Gastrocnemius medialis (tissue), 4 donors: ENCODE measurements at regions not wholly inside any gene's neighbourhood (a gene's known extent, or its start where the extent isn't known, plus 50 kb on each side); places are given as distances from the start of the nearest gene placed in this dataset.

Source experiments
- ATAC-seq, 2 donors: fragments of 150-250 bp; one replicate each; pipeline ENCODE4 v1.9.1; 2016
- DNase-seq, 2 donors: peaks; one replicate each; pipeline ENCODE4 v3.0.0-alpha.2; 2019
- H3K27ac ChIP-seq, 4 donors: fragments of 200-600 bp; sonication (generic); 1 replicate in 1 of 4; 2 replicates in 3 of 4; pipeline ENCODE4 v1.5.1; 2016 to 2018; ENCODE audit warnings: mild to moderate bottlenecking in 2 of 4, moderate library complexity in 1 of 4
- H3K27me3 ChIP-seq, 3 donors: fragments of 200-600 bp; sonication (generic) in 2 of 3; 1 replicate in 1 of 3; 2 replicates in 2 of 3; pipeline versions ENCODE4 v1.5.1 to v1.6.0; 2016 to 2019; ENCODE audit warnings: mild to moderate bottlenecking in 1 of 3, moderate library complexity in 1 of 3
- H3K36me3 ChIP-seq, 2 donors: fragments of 200-600 bp; sonication (generic) in 1 of 2; one replicate each; pipeline ENCODE4 v1.5.1; 2017 to 2018
- H3K4me1 ChIP-seq, 2 donors: fragments of 200-600 bp; sonication (generic) in 1 of 2; one replicate each; pipeline ENCODE4 v1.5.1; 2016 to 2017; ENCODE audit warnings: mild to moderate bottlenecking in 2 of 2
- H3K4me3 ChIP-seq, 4 donors: fragments of 200-600 bp; sonication (generic) in 3 of 4; 1 replicate in 1 of 4; 2 replicates in 3 of 4; pipeline ENCODE4 v1.5.1; 2016 to 2019; ENCODE audit warnings: mild to moderate bottlenecking in 2 of 4
- H3K9me3 ChIP-seq, 3 donors: fragments of 200-600 bp; sonication (generic) in 2 of 3; 1 replicate in 1 of 3; 2 replicates in 2 of 3; pipeline ENCODE4 v1.5.1; 2016 to 2019
- POLR2A ChIP-seq, 2 donors: fragments of 450-650 bp; IDR thresholded peaks; one replicate each; pipeline ENCODE4 v1.6.1; 2017; ENCODE audit warnings: antibody characterized with exemption in 2 of 2, mild to moderate bottlenecking in 2 of 2, moderate library complexity in 2 of 2
- in situ Hi-C, 4 donors: fragments of 200-750 bp; cut with MboI; loops; one replicate each; pipeline versions ENCODE4 v1.15.0 to v1.8.0; 2017; ENCODE audit warnings: low sequenced_read_pairs in 4 of 4
- intact Hi-C: fragments of 100-400 bp; cut with DNase I; formaldehyde crosslinking; loops from one replicate; pipeline ENCODE4 v1.15.1; 2023; ENCODE audit warnings: low total_unique reads
- TF ChIP-seq, protein P1 (sequence below), 5 experiments: fragments of 450-650 bp in 3 of 5; fragments of 200-600 bp in 2 of 5; sonication (generic) in 2 of 5; IDR thresholded peaks in 4 of 5; conservative IDR thresholded peaks in 1 of 5; 1 replicate in 4 of 5; 2 replicates in 1 of 5; pipeline ENCODE4 v1.5.1; 2016 to 2019; ENCODE audit warnings: antibody characterized with exemption in 5 of 5, mild to moderate bottlenecking in 3 of 5, moderate library complexity in 3 of 5

DNA sequence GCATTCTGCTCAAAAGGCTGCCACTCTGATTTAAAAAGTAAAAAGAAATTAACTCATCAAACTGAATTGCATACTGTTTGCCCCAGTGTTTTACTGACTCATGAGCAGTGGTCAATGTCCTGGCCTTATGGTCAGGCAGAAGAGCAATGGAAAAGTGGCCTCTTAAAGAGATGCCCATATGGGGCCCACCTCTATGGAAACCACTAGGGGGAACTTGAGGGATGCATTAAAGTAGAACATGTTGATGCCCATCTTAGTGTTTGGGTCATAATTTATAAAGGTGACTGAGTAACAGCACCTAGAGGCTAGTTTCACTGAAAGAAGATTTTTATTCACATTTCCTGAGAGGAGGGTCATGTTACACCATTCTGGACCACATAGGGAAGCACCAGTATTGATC lies 66.5 kb upstream of the RNU6-1 start:
- in situ Hi-C loops = no loop called here
- intact Hi-C loops = no loop called here
- H3K27me3 ChIP-seq = no peaks in the 10 kb centered on the region
- H3K4me3 ChIP-seq = no peak overlapping the region
- TF ChIP-seq, protein P1, sequence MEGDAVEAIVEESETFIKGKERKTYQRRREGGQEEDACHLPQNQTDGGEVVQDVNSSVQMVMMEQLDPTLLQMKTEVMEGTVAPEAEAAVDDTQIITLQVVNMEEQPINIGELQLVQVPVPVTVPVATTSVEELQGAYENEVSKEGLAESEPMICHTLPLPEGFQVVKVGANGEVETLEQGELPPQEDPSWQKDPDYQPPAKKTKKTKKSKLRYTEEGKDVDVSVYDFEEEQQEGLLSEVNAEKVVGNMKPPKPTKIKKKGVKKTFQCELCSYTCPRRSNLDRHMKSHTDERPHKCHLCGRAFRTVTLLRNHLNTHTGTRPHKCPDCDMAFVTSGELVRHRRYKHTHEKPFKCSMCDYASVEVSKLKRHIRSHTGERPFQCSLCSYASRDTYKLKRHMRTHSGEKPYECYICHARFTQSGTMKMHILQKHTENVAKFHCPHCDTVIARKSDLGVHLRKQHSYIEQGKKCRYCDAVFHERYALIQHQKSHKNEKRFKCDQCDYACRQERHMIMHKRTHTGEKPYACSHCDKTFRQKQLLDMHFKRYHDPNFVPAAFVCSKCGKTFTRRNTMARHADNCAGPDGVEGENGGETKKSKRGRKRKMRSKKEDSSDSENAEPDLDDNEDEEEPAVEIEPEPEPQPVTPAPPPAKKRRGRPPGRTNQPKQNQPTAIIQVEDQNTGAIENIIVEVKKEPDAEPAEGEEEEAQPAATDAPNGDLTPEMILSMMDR (IDR thresholded peaks at IDR 0.05 in 4 of 5, conservative IDR thresholded peaks at IDR 0.05 in 1 of 5) = no peak
- DNase-seq (no peak), ATAC-seq (peak in 1 of 2 donors; percentile 41)
- no peaks in the 10 kb centered on the region for H3K9me3 ChIP-seq
- H3K4me1 ChIP-seq = no peaks in the 10 kb centered on the region
- H3K27ac ChIP-seq = no peak overlapping the region
- H3K36me3 ChIP-seq = no peaks in the 10 kb centered on the region

DNA sequence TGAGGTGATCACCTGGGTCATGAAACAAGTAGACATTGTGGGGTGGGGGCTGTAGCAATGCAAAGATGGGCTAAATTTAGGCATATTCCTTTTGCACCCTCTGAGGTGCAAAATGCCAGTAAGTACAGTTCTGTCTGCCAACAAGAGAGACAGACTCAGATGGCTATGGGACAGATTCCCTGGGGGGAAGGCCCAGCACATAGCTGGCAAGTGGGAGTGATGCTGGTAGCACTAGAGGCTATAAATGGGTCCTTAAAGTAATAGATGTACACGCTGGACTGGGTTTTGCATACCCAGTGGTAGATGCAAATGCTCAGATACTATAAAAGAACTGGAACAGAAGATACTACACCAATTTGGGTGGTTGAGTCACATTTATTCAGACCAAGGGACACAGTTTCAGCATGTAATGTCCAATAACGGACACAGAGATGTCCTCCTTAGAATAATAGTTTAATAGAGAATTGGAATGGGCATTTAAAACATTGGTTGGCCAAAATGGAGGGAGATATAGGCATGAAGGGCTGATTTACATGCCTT lies 67.4 kb upstream of the RNU6-1 start:
- intact Hi-C loops (no loop called here), in situ Hi-C loops (no loop called here)
- H3K4me3 ChIP-seq = no peak overlapping the region
- H3K27me3 ChIP-seq = no peaks in the 10 kb centered on the region
- no peaks in the 10 kb centered on the region for H3K9me3 ChIP-seq
- no peaks in the 10 kb centered on the region for H3K4me1 ChIP-seq
- peak in 1 of 2 donors; percentile 28 for ATAC-seq
- no peak for TF ChIP-seq POLR2A (IDR thresholded peaks at IDR 0.05)
- TF ChIP-seq, protein P1 (IDR thresholded peaks at IDR 0.05 in 4 of 5, conservative IDR thresholded peaks at IDR 0.05 in 1 of 5) = no peak
- no peak overlapping the region for H3K27ac ChIP-seq
- no peak for DNase-seq
- no peaks in the 10 kb centered on the region for H3K36me3 ChIP-seq

DNA sequence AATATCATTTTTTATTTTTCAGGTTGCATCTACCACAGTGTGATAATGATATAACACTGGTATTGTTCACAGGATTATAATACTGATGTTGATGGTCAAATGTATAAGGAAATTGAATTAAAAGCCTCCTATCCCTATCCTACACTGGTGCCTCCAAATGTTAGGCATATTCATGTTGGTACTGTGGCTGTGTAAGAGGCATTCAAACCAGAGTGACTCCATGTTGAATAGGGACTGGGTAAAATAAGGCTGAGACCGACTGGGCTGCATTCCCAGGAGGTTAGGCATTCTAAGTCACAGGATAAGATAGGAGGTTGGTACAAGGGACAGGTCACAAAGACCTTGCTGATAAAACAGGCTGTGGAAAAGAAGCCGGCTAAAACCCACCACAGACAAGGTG lies 68.9 kb upstream of the RNU6-1 start:
- intact Hi-C loops = no loop called here

DNA sequence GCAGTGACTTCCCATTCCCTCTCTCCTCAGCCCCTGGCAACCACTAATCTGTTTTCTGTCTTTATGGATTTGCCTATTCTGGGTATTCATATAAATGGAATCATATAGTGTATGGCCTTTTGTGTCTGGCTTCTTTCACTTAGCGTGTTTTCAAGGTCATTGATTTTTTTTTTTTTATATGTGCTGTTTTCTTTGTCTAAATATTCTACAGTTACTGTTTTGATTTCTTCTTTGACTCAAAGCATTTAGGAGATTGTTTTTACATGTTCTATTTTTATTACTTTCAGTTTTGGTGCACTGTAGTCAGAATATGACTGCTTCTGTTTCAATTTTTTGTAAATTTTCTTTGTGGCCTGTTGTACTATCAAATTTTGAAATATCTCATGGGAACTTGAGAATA lies 71.9 kb upstream of the RNU6-1 start:
- TF ChIP-seq, protein P1 (IDR thresholded peaks at IDR 0.05 in 4 of 5, conservative IDR thresholded peaks at IDR 0.05 in 1 of 5) = no peak
- no peak for TF ChIP-seq POLR2A (IDR thresholded peaks at IDR 0.05)
- ATAC-seq (no peak), DNase-seq (no peak)
- intact Hi-C loops (no loop called here), in situ Hi-C loops (no loop called here)
- Histone ChIP-seq H3K27ac (peak overlapping the region in 1 of 4 donors; percentile 95), H3K9me3 (no peaks in the 10 kb centered on the region), H3K4me1 (peaks cover 26 to 31% of the 10 kb centered on the region in 2 donors), H3K4me3 (no peak overlapping the region), H3K27me3 (no peaks in the 10 kb centered on the region), H3K36me3 (no peaks in the 10 kb centered on the region)

More for the DNA sequence above, 68.9 kb upstream of the RNU6-1 start:
- TF ChIP-seq, protein P1 (IDR thresholded peaks at IDR 0.05 in 4 of 5, conservative IDR thresholded peaks at IDR 0.05 in 1 of 5) = no peak
- TF ChIP-seq POLR2A (IDR thresholded peaks at IDR 0.05) = no peak
- Histone ChIP-seq H3K27me3 (no peaks in the 10 kb centered on the region), H3K27ac (no peak overlapping the region), H3K9me3 (no peaks in the 10 kb centered on the region), H3K36me3 (no peaks in the 10 kb centered on the region), H3K4me1 (peaks cover 0 to 2% of the 10 kb centered on the region in 2 donors), H3K4me3 (no peak overlapping the region)
- DNase-seq (no peak), ATAC-seq (no peak)
- in situ Hi-C loops = no loop called here

DNA sequence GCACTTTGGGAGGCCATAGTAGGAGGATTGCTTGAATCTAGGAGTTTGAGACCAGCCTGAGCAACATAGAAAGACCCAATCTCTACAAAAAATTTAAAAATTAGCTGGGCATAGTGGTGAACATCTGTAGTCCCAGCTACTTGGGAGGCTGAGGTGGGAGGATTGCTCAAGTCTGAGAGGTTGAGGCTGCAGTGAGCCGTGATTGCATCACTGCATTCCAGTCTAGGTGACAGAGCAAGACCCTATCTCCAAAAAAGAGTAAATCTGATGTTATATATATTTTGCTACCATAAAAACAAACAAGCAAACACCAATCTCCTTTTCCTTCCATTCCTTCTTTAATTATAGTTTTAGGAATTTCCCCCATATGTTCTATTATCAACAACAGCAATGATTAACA lies 74.2 kb upstream of the RNU6-1 start:
- no peaks in the 10 kb centered on the region for H3K9me3 ChIP-seq
- in situ Hi-C loops (no loop called here), intact Hi-C loops (no loop called here)
- H3K4me3 ChIP-seq = no peak overlapping the region
- ATAC-seq (no peak), DNase-seq (no peak)
- H3K4me1 ChIP-seq = peaks cover 34 to 45% of the 10 kb centered on the region in 2 donors
- peak overlapping the region; percentile 79 to 95 (median 82) for H3K27ac ChIP-seq
- TF ChIP-seq, protein P1 (IDR thresholded peaks at IDR 0.05 in 4 of 5, conservative IDR thresholded peaks at IDR 0.05 in 1 of 5) = no peak
- no peak for TF ChIP-seq POLR2A (IDR thresholded peaks at IDR 0.05)
- no peaks in the 10 kb centered on the region for H3K36me3 ChIP-seq
- H3K27me3 ChIP-seq = no peaks in the 10 kb centered on the region
